H1 (cell line): ENCODE measurements at regions not wholly inside any gene's neighbourhood (a gene's known extent, or its start where the extent isn't known, plus 50 kb on each side); places are given as distances from the start of the nearest gene placed in this dataset.

Source experiments
- ATF3 ChIP-seq: IDR thresholded peaks from 2 replicates; pipeline ENCODE4 v1.6.1; 2011; ENCODE audit warnings: low read depth, mild to moderate bottlenecking, low read length; ENCODE audit not compliant: insufficient read depth
- CBX8 ChIP-seq: fragments of 300-800, 300-1000 bp; sonication (generic); IDR thresholded peaks from 2 replicates; pipeline ENCODE4 v1.7.1; 2016; ENCODE audit warnings: low read depth, low read length, borderline replicate concordance
- JUN ChIP-seq: IDR thresholded peaks from 2 replicates; pipeline ENCODE4 v1.6.1; 2011; ENCODE audit warnings: low read depth, mild to moderate bottlenecking, improper control_type of control experiment, low read length
- YY1 ChIP-seq: IDR thresholded peaks from 2 replicates; pipeline ENCODE4 v1.6.1; 2011; ENCODE audit warnings: low read depth, mild to moderate bottlenecking, low read length

GRCh38 chr20:53847139-53847836, 223.1 kb downstream of the BCAS1 start (continued):
- no peak for TF ChIP-seq ATF3
- no peak for TF ChIP-seq YY1
- TF ChIP-seq CBX8: no peak
- TF ChIP-seq JUN: no peak
